BJ (cell line): ENCODE measurements at regions not wholly inside any gene's neighbourhood (a gene's known extent, or its start where the extent isn't known, plus 50 kb on each side); places are given as distances from the start of the nearest gene placed in this dataset.

Experiments
- CTCF ChIA-PET: fragments of 350-600 bp; formaldehyde crosslinking; extraction: SDS; loops from one replicate; lab custom pipeline; 2021; ENCODE audit warnings: antibody characterized with exemption, inconsistent platforms; lab: Yijun Ruan, JAX
- POLR2A ChIA-PET: fragments of 300-600 bp; sonication (Branson Sonifier 250); formaldehyde crosslinking; extraction: SDS; loops from one replicate; lab custom pipeline; 2021; ENCODE audit warnings: antibody characterized with exemption; lab: Charles Lee
- DNase-seq: peaks from one replicate; pipeline ENCODE4 v3.0.0-alpha.2; 2011; ENCODE audit warnings: low read depth
- H3K27me3 ChIP-seq: 2 replicates; pipeline ENCODE4 v1.6.0; 2011; ENCODE audit warnings: low read length; ENCODE audit not compliant: control insufficient read depth, insufficient read depth
- H3K36me3 ChIP-seq: 2 replicates; pipeline ENCODE4 v1.5.1; 2011; ENCODE audit warnings: low read length; ENCODE audit not compliant: control insufficient read depth, insufficient read depth
- H3K4me3 ChIP-seq: 2 replicates; pipeline ENCODE4 v1.5.1; 2011; ENCODE audit warnings: low read depth, mild to moderate bottlenecking, control low read depth, low read length
- TF ChIP-seq, protein P1 (sequence below): IDR thresholded peaks from 2 replicates; pipeline ENCODE4 v1.5.1; 2011; ENCODE audit warnings: low read depth, mild to moderate bottlenecking, control low read depth, inconsistent platforms, low read length, moderate library complexity; ENCODE audit not compliant: insufficient read depth

DNA sequence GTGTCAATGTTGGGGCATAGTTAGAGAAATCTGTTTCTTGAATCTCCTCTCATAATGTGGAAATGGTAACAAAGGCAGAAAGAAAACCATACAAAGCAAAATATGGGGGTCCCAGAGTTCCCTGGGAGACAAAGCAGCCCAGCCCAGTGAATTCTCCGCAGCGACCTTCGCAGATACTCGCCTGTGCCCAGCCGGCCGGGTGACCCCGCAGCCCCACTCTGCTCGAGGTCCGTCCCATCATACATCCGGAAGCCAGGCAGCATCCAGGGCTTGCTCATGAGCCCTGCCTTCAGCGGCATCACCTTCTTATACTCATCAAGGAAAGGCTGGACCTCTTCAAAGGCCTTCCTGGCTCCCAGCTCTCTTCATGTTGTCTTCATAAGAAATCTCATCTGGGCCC is 774.8 kb upstream of the ID2 start:
- TF ChIP-seq, protein P1, sequence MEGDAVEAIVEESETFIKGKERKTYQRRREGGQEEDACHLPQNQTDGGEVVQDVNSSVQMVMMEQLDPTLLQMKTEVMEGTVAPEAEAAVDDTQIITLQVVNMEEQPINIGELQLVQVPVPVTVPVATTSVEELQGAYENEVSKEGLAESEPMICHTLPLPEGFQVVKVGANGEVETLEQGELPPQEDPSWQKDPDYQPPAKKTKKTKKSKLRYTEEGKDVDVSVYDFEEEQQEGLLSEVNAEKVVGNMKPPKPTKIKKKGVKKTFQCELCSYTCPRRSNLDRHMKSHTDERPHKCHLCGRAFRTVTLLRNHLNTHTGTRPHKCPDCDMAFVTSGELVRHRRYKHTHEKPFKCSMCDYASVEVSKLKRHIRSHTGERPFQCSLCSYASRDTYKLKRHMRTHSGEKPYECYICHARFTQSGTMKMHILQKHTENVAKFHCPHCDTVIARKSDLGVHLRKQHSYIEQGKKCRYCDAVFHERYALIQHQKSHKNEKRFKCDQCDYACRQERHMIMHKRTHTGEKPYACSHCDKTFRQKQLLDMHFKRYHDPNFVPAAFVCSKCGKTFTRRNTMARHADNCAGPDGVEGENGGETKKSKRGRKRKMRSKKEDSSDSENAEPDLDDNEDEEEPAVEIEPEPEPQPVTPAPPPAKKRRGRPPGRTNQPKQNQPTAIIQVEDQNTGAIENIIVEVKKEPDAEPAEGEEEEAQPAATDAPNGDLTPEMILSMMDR, result no peak
- DNase-seq, result no peak
- Histone ChIP-seq H3K36me3 (no peaks in the 10 kb centered on the region), H3K27me3 (no peaks in the 10 kb centered on the region), H3K4me3 (no peak overlapping the region)
- ChIA-PET CTCF (no interaction called here), POLR2A (interaction anchor here (0.6 kb wide), 1 partner anchor 16 kb away, joined by 3 read pairs; no protein-coding TSS in a partner anchor)

DNA sequence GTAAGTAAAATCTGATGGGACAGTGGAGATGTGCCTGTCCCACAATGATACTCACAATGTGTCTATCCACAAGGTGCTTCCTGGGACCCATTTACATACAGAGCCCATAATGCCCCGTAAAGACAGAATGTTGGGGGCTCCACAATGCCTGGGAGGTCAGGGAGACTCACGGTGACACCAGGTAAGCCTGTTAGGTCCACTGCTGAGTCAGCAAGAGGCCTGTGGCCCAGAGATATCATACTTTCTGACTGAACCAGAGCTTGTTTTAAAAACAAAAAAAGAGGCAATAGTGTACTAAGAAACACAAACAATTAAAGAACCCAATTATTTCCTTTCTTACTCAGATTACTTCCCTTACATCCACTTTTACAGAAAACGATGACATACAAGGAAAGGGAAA is 771.1 kb upstream of the ID2 start:
- DNase-seq, result no peak
- Histone ChIP-seq H3K27me3 (no peaks in the 10 kb centered on the region), H3K4me3 (no peak overlapping the region), H3K36me3 (no peaks in the 10 kb centered on the region)
- ChIA-PET CTCF (interaction anchor here (0.7 kb wide), 1 partner anchor 330 kb away, joined by 3 read pairs; no protein-coding TSS in a partner anchor), POLR2A (no interaction called here)
- TF ChIP-seq, protein P1, result no peak

DNA sequence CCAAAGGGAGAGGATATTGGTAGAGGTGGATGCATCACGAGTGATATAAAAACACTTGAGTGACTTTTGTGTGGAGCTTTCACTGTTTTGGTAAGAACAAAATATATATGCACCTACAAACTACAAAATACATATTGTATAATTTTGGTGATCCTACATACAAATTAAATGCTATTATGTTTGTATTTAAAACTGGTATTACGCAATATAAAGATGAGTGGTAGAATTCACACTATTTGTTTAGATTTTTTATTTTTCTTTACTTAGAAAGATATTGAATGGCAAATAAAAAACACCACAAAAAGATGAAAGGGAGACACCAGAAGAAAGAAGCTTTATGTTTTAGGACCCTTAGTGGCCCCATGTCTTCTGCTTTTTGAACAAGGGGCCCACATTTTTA is 770.7 kb upstream of the ID2 start:
- DNase-seq, result no peak
- ChIA-PET POLR2A (no interaction called here), CTCF (interaction anchor here (0.7 kb wide), 1 partner anchor 329 kb away, joined by 3 read pairs; no protein-coding TSS in a partner anchor)
- no peak overlapping the region for H3K4me3 ChIP-seq
- H3K36me3 ChIP-seq, result no peaks in the 10 kb centered on the region
- TF ChIP-seq, protein P1, result no peak
- no peaks in the 10 kb centered on the region for H3K27me3 ChIP-seq

DNA sequence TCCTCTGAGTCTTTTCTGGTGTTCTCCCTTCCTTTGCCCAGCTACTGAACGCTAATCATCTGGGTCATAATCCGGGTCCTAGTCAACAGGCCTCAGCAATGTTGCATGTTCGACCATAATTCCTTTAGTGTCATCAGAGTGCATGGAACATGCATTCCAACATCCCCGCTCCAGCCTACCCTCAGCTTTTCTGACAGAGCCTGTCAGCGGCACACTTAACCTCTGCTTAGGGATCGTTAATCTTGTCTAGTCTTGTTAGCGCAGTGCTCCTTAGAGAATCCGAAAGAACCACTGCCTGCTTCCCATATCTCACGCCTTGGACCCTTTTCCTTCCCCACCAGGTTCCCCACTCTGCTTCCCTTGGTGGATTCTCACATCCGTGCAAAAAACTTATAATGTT is 767.9 kb upstream of the ID2 start:
- DNase-seq, result no peak
- ChIA-PET POLR2A (no interaction called here), CTCF (no interaction called here)
- Histone ChIP-seq H3K36me3 (no peaks in the 10 kb centered on the region), H3K4me3 (no peak overlapping the region), H3K27me3 (no peaks in the 10 kb centered on the region)
- TF ChIP-seq, protein P1, result no peak

DNA sequence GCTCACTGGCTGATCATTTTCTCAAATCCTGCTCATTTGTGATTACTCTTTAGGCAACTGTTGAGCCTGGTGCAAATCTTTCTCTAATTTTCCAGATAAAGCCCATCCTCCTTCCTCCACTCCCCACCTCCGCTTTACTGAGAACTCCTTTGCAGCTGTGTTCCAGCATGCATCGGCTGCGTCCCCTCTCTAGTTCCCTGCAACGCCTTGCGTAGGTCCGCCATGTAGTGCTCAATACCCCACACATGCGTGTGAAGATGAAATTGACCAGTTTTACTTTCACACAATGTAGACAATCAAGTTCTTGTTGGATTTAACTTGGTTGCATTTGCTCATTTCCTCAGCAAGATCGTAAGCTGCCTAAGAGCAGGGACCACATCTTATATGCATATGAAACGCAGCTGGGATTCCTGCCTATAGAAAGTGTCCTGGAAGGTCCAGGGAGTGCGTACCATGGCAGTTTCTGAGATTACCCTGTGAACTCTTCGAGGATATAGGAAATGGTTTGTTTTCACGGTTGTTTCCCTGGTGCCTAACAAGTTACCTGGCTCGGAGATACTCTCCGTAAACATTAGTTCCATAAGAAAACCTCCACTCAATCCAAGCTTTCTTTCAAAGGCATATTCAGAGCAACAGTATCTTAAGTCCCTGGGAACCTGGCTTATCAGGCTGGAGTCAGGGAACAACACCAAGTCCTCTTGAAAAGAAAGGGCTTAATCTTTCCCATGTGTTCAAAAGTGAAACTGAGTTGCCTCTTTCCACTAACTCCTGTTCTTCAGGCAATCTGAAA is 766.4 kb upstream of the ID2 start:
- no peaks in the 10 kb centered on the region for H3K27me3 ChIP-seq
- peak overlapping the region; percentile 35 for H3K4me3 ChIP-seq
- ChIA-PET CTCF (interaction anchor here (1.0 kb wide), 1 partner anchor 11 kb away, joined by 4 read pairs; no protein-coding TSS in a partner anchor), POLR2A (interaction anchor here (0.6 kb wide), 1 partner anchor 244 kb away, joined by 3 read pairs; no protein-coding TSS in a partner anchor)
- TF ChIP-seq, protein P1, result no peak
- peak; percentile 29 for DNase-seq
- H3K36me3 ChIP-seq, result no peaks in the 10 kb centered on the region
